Cardiac fibroblast (primary cell): ENCODE measurements at regions not wholly inside any gene's neighbourhood (a gene's known extent, or its start where the extent isn't known, plus 50 kb on each side); places are given as distances from the start of the nearest gene placed in this dataset.

Source experiments
- DNase-seq, 2 donors: peaks; one replicate each; pipeline versions ENCODE4 v3.0.0 to v3.0.0-alpha.2; 2010; ENCODE audit warnings: low read depth in 2 of 2
- H3K4me3 ChIP-seq, 2 donors: replicated peaks in 1 of 2; 1 replicate in 1 of 2; 2 replicates in 1 of 2; pipeline ENCODE4 v1.5.1; 2011; ENCODE audit warnings: low read depth in 2 of 2, low read length in 2 of 2, mild to moderate bottlenecking in 2 of 2, moderate library complexity in 1 of 2
- CTCF ChIP-seq: IDR thresholded peaks from one replicate; pipeline ENCODE4 v1.5.1; 2011; ENCODE audit warnings: low read depth, mild to moderate bottlenecking, low read length, inconsistent platforms

GRCh38 chr19:31424861-31425620 lies 75.8 kb upstream of the TSHZ3 start:
- TF ChIP-seq CTCF: no peak
- H3K4me3 ChIP-seq: no peak overlapping the region
- DNase-seq: no peak

GRCh38 chr19:31427857-31428256 lies 78.6 kb upstream of the TSHZ3 start:
- H3K4me3 ChIP-seq: no peak overlapping the region
- DNase-seq: peak; percentile 38 to 57
- no peak for TF ChIP-seq CTCF

- no peak for DNase-seq
- H3K4me3 ChIP-seq: no peak overlapping the region
- no peak for TF ChIP-seq CTCF
These were observed 81.1 kb upstream of the TSHZ3 start for GRCh38 chr19:31430381-31430780.

- no peak overlapping the region for H3K4me3 ChIP-seq
- no peak for DNase-seq
- no peak for TF ChIP-seq CTCF
These were observed 83.1 kb upstream of the TSHZ3 start for GRCh38 chr19:31432201-31432810.

- TF ChIP-seq CTCF: no peak
- peak; percentile 31 to 78 for DNase-seq
- H3K4me3 ChIP-seq: no peak overlapping the region
These were observed 87.0 kb upstream of the TSHZ3 start for GRCh38 chr19:31436121-31436776.

- peak in 1 of 2 donors; percentile 5 for DNase-seq
- no peak for TF ChIP-seq CTCF
- no peak overlapping the region for H3K4me3 ChIP-seq
These were observed 89.4 kb upstream of the TSHZ3 start for GRCh38 chr19:31438401-31439269.
